Large intestine (tissue), 3 donors: ENCODE measurements at regions not wholly inside any gene's neighbourhood (a gene's known extent, or its start where the extent isn't known, plus 50 kb on each side); places are given as distances from the start of the nearest gene placed in this dataset.

Source experiments
- DNase-seq, 2 donors: peaks; one replicate each; pipeline versions ENCODE4 v3.0.0 to v3.0.0-alpha.2; 2013
- H3K27ac ChIP-seq: one replicate; pipeline ENCODE4 v1.5.1; 2013; ENCODE audit warnings: low read length
- H3K27me3 ChIP-seq: 2 replicates; pipeline ENCODE4 v1.6.1; 2013; ENCODE audit warnings: low read length; ENCODE audit not compliant: control insufficient read depth, insufficient read depth
- H3K36me3 ChIP-seq: 2 replicates; pipeline ENCODE4 v1.6.1; 2013; ENCODE audit warnings: low read length; ENCODE audit not compliant: control insufficient read depth, insufficient read depth
- H3K4me1 ChIP-seq: one replicate; pipeline ENCODE4 v1.6.1; 2013; ENCODE audit warnings: low read length; ENCODE audit not compliant: control insufficient read depth, insufficient read depth
- H3K4me3 ChIP-seq: one replicate; pipeline ENCODE4 v1.5.1; 2013; ENCODE audit warnings: low read length
- H3K9me3 ChIP-seq: one replicate; pipeline ENCODE4 v1.6.1; 2013; ENCODE audit warnings: mild to moderate bottlenecking, low read depth, low read length, moderate library complexity; ENCODE audit not compliant: control insufficient read depth
- WGBS: methylation state at CpG from one replicate; pipeline ENCODE4 v1.1.5; 2013; ENCODE audit warnings: low lambda C conversion rate; ENCODE audit not compliant: insufficient coverage; 5-methylcytosine and 5-hydroxymethylcytosine counted together

DNA sequence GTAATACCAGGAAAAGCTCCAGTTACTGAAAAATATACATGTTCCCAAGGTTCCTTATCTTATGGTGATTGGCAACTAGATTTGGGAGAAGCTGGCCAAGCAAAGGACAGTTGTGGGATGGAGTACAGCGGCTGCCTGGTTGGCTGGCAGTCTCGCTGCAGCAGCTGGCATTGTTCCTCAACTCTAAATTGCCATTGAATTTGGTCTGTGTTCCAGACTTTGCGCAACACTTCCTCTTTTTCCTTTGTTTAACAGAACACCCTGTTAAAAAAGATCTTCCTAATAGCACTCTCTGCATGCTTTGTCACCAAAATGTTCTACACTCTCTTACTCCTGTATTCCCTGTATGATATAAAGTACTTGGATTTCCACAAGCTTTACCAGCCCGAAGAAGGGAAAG, 420.6 kb upstream of the RBMS3 start:
- no peak overlapping the region for H3K27ac ChIP-seq
- WGBS: 86% methylated on average over 2 of the region's 4 CpGs
- no peaks in the 10 kb centered on the region for H3K9me3 ChIP-seq
- H3K27me3 ChIP-seq: no peaks in the 10 kb centered on the region
- DNase-seq: no peak
- no peaks in the 10 kb centered on the region for H3K4me1 ChIP-seq
- H3K4me3 ChIP-seq: no peak overlapping the region
- no peaks in the 10 kb centered on the region for H3K36me3 ChIP-seq

DNA sequence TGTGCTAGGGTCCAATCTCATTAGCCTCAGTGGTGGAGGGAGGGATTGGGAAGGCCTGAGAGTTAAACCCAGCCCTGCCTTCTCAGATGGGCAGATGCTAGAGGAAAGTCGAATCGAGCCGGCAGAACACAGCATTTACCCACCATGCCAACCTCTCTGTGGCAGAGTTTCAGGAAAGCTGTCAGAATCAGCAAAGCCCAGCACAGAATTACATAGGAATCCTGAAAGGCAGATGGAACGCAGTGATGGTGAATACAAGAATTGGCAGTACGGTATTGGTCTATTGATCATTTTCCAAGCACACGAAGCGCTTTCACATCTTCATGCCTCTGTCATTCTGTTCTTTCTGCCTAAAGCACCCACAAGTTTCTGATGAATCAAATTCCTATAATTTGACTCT, 417.7 kb upstream of the RBMS3 start:
- H3K27ac ChIP-seq: no peak overlapping the region
- H3K36me3 ChIP-seq: no peaks in the 10 kb centered on the region
- no peaks in the 10 kb centered on the region for H3K9me3 ChIP-seq
- H3K4me1 ChIP-seq: no peaks in the 10 kb centered on the region
- H3K27me3 ChIP-seq: no peaks in the 10 kb centered on the region
- DNase-seq: no peak
- H3K4me3 ChIP-seq: no peak overlapping the region
- WGBS: 90% methylated on average over 3 of the region's 7 CpGs

DNA sequence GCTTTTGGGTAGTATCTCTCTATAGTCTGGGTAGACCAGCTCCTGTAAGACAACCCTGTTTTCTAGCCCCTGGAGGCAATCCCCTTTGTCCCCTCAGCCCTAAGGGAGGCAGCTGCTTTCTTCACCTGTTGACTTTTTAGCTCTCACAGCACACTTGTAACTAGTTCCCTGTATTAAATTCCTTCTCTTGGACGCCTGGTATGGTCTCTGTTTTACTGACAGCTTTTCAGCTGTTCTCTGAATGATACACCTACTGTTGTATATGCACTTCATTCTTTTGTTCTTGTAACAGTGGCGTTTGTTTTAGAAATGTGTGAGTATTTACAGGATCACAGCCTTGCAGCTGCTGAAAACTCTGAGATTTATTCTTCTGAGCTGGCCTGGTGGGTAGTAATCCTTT, 413.0 kb upstream of the RBMS3 start:
- WGBS: no CpG with 5 or more reads among the region's 2 CpGs
- no peak for DNase-seq

DNA sequence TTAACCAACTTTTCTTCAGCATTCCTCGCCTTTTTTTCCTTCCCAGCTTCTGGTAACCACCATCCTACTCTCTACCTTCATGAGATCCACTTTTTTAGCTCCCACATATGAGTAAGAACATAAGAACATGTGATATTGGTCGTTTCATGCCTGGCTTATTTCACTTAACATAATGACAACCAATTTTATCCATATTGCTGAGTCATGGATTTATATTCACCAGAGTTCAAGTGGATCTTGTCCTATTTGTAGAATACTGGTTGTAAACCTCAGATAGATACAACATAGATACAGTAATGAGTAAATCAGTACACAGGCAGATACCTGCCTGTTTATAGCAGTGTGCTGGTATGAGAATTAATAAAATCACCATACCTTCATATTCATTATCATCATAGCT, 412.0 kb upstream of the RBMS3 start:
- WGBS: 11% methylated on average over 1 of the region's 2 CpGs
- no peak for DNase-seq
- Histone ChIP-seq H3K36me3 (no peaks in the 10 kb centered on the region), H3K4me1 (no peaks in the 10 kb centered on the region), H3K9me3 (peaks cover 3% of the 10 kb centered on the region), H3K27me3 (no peaks in the 10 kb centered on the region), H3K27ac (no peak overlapping the region), H3K4me3 (no peak overlapping the region)

More for the DNA sequence above, 413.0 kb upstream of the RBMS3 start:
- Histone ChIP-seq H3K36me3 (no peaks in the 10 kb centered on the region), H3K4me1 (no peaks in the 10 kb centered on the region), H3K4me3 (no peak overlapping the region), H3K9me3 (no peaks in the 10 kb centered on the region), H3K27ac (no peak overlapping the region), H3K27me3 (no peaks in the 10 kb centered on the region)

DNA sequence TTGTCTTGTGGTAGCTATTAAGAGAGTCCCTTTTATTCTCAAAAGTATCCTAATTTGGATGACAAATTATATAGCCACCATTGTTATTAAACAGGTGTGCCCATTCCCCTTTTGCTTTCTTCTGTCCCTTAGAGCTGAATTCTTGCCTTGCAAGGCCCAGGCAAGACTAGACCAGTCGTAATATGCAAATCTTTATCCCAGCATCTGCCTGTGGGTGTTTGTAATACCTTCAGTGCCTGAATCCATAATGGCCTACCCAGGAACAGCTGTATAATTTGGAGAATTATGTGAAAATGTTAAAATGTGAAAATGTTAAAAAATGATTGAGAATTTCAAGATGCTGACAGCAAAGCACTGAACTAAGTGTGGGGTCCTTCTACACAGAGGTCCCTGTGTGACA, 403.0 kb upstream of the RBMS3 start:
- DNase-seq: no peak
- whole genome bisulfite sequencing: no CpG with 5 or more reads among the region's 1 CpG
- Histone ChIP-seq H3K27ac (no peak overlapping the region), H3K27me3 (no peaks in the 10 kb centered on the region), H3K36me3 (no peaks in the 10 kb centered on the region), H3K4me1 (no peaks in the 10 kb centered on the region), H3K9me3 (peaks cover 6% of the 10 kb centered on the region), H3K4me3 (no peak overlapping the region)

DNA sequence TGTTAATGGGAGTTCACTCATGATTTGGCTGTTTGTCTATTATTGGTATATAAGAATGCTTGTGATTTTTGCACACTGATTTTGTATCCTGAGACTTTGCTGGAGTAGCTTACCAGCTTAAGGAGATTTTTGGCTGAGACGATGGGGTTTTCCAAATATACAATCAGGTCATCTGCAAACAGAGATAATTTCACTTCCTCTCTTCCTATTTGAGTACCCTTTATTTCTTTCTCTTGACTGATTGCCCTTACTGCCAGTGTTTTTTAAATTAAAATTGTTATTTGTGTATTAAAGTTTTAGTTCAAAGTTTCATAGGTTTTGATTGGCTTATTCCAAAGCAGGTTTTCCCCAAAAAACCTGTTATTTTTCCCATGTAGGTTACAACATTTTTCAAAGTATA, 390.5 kb upstream of the RBMS3 start:
- no peak for DNase-seq
- WGBS: no CpG with 5 or more reads among the region's 1 CpG
- H3K27ac ChIP-seq: no peak overlapping the region
- H3K9me3 ChIP-seq: no peaks in the 10 kb centered on the region
- no peaks in the 10 kb centered on the region for H3K4me1 ChIP-seq
- no peaks in the 10 kb centered on the region for H3K27me3 ChIP-seq
- H3K4me3 ChIP-seq: no peak overlapping the region
- H3K36me3 ChIP-seq: no peaks in the 10 kb centered on the region

DNA sequence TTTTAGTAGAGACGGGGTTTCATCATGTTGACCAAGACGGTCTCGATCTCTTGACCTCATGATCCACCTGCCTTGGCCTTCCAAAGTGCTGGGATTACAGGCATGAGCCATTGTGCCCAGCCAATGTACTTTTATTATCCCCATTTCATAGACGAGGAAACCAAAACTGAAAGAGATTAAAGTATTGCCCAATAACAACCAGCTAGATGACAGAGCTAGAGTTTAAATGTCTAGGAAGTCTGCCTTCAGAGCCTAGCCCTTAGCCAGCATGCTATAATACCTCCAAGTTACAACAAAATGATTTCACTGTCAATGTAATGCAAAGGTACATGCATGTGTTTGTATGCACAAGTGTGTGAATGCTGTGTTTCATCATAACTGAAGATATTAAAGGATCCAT, 389.4 kb upstream of the RBMS3 start:
- Histone ChIP-seq H3K9me3 (no peaks in the 10 kb centered on the region), H3K4me1 (no peaks in the 10 kb centered on the region), H3K27ac (no peak overlapping the region), H3K36me3 (no peaks in the 10 kb centered on the region), H3K4me3 (no peak overlapping the region), H3K27me3 (no peaks in the 10 kb centered on the region)
- no peak for DNase-seq
- no CpG with 5 or more reads among the region's 4 CpGs for WGBS

DNA sequence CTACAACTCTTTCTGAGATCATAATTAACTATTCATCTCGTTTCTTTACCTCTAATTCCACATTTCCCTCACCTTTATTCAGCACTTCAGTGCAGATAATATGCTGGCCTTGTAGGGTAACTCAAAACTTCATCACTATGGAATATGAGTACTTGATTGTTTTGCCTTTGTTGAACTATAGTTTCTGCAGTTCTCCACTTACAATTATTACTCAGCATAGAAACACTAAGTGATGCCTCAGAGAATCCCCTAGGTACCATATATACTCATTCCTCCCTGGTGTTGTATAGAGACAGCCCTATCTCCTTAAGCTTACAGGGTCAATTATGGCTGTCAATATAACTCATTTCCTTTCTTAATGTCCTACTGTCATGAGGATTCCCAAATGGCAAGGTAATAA, 380.6 kb upstream of the RBMS3 start:
- no peaks in the 10 kb centered on the region for H3K36me3 ChIP-seq
- H3K9me3 ChIP-seq: peaks cover 7% of the 10 kb centered on the region
- no peak overlapping the region for H3K4me3 ChIP-seq
- whole genome bisulfite sequencing: 71% methylated on average over 1 of the region's 1 CpG
- DNase-seq: no peak
- H3K27me3 ChIP-seq: no peaks in the 10 kb centered on the region
- no peak overlapping the region for H3K27ac ChIP-seq
- no peaks in the 10 kb centered on the region for H3K4me1 ChIP-seq

DNA sequence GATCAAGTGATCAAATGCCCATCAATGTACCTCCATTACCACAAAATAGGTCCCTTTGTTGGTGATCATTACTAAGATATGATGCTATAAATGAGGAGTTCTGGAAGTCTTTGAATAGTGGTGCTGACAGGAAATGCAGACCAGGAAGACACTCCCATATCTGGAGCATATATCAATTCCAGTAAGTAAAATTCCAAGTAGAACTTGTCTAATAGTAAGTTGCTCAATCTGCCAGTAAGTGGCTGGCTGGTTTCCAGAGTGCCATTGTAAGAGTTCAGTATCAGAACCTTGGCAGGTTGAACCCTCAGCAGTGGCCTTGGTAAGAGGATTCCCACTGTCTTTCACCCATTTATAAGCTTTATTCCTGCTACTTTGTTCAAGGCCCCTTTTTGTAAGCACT, 379.9 kb upstream of the RBMS3 start:
- Histone ChIP-seq H3K4me3 (no peak overlapping the region), H3K36me3 (no peaks in the 10 kb centered on the region), H3K9me3 (peaks cover 7% of the 10 kb centered on the region), H3K4me1 (no peaks in the 10 kb centered on the region), H3K27ac (no peak overlapping the region), H3K27me3 (no peaks in the 10 kb centered on the region)
- no peak for DNase-seq

DNA sequence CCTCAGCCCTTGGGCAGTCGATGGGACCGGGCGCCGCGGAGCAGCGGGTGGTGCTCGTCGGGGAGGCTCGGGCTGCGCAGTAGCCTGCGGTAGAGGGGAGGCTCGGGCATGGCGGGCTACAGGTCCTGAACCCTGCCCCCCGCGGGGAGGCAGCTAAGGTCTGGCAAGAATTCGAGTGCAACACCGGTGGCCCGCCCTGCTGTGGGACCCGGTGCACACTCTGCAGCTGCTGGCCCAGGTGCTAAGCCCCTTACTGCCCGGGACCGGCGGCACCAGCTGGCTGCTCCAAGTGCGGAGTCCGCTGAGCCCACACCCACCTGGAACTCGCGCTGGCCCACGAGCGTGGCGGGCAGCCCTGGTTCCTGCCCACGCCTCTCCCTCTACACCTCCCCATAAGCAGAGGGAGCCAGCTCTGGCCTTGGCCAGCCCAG, 377.7 kb upstream of the RBMS3 start:
- no peaks in the 10 kb centered on the region for H3K27me3 ChIP-seq
- no CpG with 5 or more reads among the region's 30 CpGs for WGBS

DNA sequence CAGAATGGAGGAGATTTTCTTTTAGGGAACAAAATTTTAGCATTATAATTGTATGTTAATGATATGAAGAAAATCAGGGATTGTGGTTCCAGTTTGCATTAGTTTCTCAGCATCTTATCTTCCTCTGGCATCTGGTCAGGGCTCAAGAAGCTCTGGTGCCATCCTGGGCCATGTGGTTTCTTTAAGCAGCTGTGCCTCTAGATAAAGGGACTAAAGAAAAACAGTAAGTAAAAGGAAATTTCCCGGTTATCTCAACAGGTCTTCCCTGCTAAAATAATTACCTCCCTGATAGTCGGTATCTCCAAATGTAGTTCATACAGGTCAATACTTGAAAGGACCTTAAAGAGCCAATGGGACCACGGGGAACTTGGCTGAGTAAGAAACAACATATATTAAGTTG, 375.1 kb upstream of the RBMS3 start:
- no peaks in the 10 kb centered on the region for H3K36me3 ChIP-seq
- DNase-seq: no peak
- no peaks in the 10 kb centered on the region for H3K4me1 ChIP-seq
- no peaks in the 10 kb centered on the region for H3K27me3 ChIP-seq
- no peak overlapping the region for H3K27ac ChIP-seq
- H3K9me3 ChIP-seq: peaks cover 7% of the 10 kb centered on the region
- 76% methylated on average over 2 of the region's 3 CpGs for WGBS
- no peak overlapping the region for H3K4me3 ChIP-seq

More for the DNA sequence above, 377.7 kb upstream of the RBMS3 start:
- Histone ChIP-seq H3K27ac (no peak overlapping the region), H3K4me1 (no peaks in the 10 kb centered on the region), H3K9me3 (peaks cover 7% of the 10 kb centered on the region), H3K36me3 (no peaks in the 10 kb centered on the region), H3K4me3 (no peak overlapping the region)
- DNase-seq: no peak
